ENCODE measurements at regions not wholly inside any gene's neighbourhood (a gene's known extent, or its start where the extent isn't known, plus 50 kb on each side); places are given as distances from the start of the nearest gene placed in this dataset.

DNA sequence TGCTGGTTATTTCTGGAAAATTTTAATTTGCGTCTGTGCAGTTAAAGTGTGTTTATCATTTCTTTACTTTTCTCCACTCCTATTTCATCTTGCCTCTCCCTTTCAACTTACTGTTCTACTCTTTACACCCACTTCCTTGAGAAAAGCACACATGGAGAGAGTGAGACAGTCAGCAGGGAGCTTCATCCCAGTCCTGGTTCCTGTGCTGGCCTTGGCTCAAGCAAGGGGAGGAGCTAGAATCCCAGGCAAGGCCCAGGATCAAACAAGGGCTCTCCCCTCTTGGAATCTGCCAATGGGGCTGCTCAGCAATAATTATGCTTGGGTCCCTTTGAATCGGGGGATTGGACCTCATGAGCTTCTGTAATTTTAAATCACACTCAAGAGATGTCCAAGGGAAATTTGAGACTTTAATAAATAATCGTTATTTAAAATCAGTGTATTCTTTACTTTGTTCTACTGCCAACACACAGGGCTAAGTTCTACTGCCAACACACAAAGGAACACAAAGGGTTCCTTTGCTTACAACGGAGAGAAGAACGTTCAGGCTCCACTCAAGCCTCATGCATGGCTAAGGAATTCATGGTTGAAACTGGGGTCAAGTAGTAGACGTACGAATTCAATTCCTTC, 439.3 kb upstream of the DAB2 start:
- no peak for DNase-seq

DNA sequence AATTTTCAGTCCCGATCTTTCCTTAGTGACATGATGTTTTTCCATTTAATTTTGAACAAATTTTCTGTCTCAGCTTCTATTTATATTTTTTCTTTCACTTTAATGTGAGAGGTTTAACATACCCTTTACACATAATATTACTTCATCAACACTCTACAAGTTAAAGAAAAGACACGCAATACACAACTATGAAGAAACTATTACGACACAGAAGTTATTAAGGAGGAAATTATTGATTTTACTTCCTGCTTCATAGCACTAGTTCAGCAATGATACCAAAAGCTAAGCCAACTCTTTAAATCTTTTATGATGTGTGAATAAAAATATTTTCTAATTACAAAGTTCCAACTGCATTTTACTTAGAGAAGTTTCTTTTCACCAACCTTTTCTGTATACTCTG, 432.3 kb upstream of the DAB2 start:
- no peak for DNase-seq

DNA sequence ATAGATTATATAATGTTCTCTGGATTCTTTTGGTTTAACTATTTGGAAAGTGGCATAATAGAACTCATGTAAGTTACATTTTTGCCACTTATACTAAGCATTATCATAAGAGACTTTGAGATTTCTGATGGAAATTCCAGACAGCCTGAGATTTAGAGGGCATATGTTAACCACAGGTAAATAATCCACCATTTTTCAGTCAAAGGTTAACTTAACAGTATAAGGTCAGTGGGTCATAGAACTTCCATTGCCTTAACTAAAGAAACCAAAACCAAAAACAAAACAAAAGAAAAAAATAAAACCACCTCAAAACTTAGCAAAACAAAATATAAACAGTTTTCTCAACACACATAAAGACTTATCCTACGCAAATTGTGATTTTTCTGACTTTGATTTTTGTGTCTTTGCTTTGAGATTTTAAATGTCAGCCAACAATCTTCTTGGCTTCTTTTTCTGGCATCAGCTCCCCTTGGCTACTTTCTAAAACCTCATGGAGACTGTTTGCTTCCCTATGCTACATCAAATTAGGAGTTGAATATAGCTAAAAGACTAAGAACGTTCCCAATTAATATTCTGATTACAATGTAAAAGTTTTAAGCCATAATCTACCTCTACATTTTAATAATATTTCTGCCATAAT, 430.1 kb upstream of the DAB2 start:
- no peak for DNase-seq

DNA sequence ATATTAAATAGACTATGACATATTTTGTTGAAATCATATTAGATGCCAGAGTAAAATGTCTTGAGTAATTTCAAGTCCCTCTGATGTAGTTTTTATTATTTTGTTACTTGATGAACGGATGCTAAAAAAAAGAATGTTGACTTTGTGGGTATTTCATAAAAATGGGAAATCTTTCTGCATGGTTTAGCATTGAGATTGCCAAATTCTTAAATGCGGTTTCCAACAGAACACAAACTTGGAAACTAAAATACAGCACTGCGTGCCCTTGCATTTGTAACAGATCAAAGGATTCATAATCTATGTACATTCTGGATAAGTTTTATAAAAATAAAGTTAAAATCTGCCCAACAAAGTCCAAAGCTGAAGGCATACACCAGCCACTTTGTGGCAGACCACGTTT, 425.5 kb upstream of the DAB2 start:
- no peak for DNase-seq

DNA sequence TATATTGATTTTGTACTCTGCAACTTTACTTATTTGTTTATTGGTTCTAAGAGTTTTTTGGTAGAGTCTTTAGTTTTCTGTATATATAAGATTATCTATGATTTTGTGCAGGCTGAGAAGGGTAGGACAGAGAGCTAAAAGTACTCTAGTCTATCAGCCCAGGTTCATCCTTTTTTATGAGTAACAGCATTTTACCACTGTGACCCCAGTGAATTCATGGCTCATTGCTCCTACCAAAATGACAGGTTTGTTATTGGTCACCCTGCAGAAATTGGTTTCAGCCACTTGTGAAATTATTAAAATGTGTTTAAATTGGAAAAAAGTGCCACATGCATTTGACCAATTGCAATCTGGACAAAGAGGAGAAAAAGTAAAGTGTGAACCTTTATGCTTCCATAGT, 421.4 kb upstream of the DAB2 start:
- DNase-seq = no peak

DNA sequence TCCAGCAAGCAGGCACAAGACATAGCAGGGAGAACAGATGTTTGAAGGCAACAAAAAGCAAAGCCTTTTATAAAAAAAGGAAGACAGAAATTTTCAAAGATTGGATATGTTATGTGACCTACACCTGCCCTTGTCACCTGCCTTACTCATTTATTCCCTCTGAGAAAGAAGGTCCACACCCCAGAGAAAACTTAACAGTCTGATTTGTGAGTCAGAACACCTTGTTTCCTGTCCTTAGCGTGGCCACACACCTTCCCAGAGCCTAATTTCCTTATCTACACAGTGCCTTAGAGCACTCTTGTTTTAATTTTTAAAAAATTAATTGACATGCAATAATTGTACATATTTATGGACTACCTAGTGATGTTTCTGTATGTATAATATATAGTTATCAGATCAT, 419.0 kb upstream of the DAB2 start:
- DNase-seq = no peak

- no peak for DNase-seq
Measured at GRCh38 chr5:39835371-39835770, 410.6 kb upstream of the DAB2 start.

DNA sequence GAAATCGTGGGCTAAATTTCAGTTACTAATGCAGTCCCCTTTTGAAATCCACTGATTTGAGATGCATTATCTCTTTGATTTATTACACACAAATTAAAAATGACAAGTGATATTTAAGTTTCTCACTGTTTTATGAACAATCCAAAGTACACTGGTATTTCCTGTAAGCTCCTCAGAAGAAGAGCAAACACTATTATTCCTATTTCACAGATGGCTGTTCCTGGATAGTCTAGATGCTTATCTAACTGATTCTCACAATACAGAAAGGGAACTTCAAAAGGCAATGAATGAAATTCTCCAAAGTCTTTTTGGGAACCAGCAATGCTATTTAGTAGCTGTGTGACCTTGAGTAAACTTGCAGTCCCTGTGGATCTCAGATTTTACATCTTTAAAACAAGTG, 404.7 kb upstream of the DAB2 start:
- DNase-seq = no peak

- DNase-seq = no peak
Measured at GRCh38 chr5:39826051-39826450, 401.3 kb upstream of the DAB2 start.

DNA sequence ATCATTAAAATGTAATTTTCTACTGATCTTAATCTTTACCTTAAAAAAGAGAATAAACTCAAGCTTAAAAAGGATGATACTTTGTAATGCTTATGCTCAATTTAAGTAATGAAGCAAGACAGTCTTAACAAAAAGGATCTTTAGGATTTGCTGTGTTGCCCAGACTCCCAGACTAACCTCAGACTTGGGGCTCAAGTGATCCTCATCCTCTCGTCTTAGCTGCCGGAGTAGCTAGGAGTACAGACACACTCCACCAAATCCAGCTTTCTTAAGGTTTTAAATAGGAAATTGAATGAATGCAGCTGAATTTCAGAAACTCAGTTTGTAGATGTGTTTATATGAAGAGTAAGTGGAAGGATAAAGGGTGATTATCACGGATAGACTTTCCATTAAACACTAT, 400.5 kb upstream of the DAB2 start:
- no peak for DNase-seq

DNA sequence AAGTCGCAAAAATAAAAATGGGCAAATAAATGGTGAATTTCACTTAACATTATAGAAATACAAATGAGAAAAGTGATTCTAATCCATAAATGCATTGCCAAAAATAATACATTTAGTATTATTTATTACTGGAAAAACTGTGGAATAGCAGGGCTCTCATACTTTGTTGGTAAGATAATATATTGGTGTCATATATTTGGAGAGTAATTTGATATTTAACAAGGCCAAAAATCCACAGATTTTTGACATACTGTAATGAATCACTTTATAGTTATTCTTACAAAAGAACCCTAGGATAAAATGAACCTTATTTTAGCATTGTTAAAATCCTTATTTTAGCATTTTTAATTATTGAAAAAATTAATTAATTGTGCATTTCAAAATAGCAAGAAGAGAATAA, 397.2 kb upstream of the DAB2 start:
- no peak for DNase-seq

DNA sequence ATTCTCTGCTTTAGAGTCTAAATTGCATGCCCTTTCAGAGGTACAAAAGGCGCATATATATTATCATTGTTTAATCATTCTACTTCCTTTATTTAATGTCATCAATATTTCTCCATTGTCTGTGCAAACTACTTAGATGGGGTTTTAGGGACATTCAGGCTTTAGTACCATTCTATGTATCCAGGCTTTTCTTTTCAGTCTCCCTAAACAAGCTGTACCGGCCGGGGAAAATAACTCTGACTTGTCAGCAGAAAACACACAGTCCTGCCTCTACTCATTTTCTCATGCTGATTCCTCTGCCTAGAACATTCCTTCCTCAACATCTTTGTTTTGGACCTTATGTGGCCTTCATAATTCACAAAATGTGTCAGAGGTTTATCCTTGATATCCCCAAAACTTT, 392.1 kb upstream of the DAB2 start:
- no peak for DNase-seq

DNA sequence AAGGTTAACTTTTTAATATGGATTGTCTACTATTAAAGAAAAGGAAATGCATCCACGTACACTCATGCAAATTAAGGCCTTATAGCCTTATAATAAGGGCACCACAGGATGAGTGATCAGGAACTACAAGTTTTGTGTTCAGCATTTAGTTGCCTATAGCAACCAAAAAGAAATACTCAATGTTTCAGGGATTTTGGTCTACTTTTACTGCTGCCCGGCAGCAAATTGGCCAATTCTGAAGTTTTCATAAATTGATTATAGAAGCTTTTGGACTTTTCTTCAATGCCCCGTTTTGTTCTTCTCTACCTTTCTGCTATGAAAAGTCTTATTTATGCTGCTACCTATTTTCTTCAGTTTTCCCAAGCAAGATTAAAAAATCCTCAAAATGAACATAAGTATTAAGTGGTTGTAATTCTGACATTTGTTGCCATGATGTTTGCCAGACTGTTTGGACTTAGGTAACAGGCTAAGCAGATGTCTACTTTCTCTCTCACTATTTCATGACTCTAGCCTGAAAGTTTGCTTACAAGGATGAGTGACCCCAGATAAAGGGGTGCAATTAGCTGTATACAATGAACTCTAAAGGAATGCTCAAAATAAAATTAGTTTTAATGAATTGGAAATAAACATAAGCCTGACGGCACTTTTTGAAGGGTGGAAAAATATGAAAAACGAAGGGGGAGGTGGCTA, 391.5 kb upstream of the DAB2 start:
- no peak for DNase-seq

DNA sequence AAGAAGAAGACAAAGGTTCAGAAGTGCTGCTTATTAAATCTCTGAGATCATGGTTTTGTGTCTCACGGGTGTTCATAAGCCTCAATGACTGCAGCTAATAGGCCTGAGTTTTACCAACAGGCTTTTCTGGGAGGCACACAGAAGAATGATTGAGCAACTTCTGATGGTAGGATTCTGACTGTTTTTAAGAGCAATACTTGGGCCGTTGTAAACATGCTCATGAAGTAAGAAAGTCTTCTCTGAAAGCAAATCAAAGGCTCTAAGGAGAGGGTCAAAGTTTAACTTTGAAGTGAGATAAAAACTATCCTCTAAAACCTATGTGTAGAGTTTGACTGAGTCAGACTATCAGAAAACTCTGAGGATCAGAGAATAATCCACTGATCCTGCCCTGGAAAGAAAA, 390.9 kb upstream of the DAB2 start:
- no peak for DNase-seq

DNA sequence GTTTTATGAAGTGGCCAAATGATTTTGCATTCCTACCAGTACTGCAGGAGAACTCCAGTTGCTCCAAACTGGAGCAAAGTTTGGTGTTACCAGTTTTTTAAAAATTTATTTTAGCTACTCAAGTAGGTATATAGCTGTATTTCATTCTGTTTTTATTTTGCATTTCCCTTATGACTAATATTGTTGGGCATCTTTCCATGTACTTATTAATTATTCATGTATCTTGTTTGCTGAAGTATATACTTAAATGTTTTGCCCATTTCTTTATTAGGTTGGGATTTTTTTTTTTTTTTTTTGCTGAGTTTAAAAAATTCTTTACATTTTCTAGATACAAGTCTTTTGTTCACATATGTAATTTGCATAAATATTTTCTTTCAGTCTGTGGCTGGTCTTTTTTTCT, 386.6 kb upstream of the DAB2 start:
- no peak for DNase-seq

GRCh38 chr5:39808656-39809055, 383.9 kb upstream of the DAB2 start:
- DNase-seq = no peak

GRCh38 chr5:39801306-39801705, 376.5 kb upstream of the DAB2 start:
- DNase-seq = no peak

DNA sequence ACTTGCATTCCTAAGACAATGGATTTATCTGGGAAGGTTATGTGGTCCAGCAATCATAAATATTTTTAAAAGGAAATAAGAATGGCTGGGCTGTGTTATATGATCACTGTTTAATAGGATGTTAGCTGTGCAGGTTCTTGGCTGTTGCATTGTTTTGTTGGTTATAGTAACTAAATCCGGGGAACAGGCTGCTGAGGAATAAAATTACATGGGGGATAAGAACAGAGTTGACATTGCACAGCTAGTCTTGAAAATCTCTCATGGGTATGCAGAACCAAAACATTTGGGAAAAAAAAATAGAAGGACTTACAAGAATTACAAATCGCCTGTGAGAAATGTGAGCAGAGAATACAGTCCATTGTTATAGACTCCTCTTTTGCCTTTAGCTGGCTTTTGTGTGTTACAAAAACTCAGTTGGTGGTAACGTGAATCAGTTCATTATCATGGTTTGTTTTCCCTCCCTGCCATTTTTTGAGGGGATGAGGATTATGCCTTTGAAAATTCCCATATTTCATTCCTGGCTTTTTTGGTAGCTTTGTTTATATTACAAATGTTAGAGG, 375.3 kb upstream of the DAB2 start:
- DNase-seq = no peak

- no peak for DNase-seq
Measured at GRCh38 chr5:39799242-39799641, 374.5 kb upstream of the DAB2 start.

GRCh38 chr5:39794513-39795210, 369.9 kb upstream of the DAB2 start:
- no peak for DNase-seq

DNA sequence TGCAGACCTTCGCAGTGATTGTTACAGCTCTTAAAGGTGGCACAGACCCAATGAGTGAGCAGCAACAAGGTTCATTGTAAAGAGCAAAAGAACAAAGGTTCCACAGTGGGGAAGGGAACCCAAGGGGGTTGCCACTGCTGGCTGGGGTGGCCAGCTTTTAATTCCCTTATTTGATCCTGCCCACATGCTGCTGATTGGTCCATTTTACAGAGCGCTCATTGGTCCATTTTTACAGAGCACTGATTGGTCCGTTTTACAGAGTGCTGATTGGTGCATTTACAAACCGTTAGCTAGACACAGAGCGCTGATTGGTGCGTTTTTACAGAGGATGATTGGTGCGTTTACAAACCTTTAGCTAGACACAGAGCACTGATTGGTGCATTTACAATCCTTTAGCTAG, 360.6 kb upstream of the DAB2 start:
- no peak for DNase-seq

GRCh38 chr5:39783756-39784421, 359.1 kb upstream of the DAB2 start:
- DNase-seq = no peak

GRCh38 chr5:39780347-39780746, 355.6 kb upstream of the DAB2 start:
- DNase-seq = no peak
